KBM-7 (cell line): ENCODE measurements at regions not wholly inside any gene's neighbourhood (a gene's known extent, or its start where the extent isn't known, plus 50 kb on each side); places are given as distances from the start of the nearest gene placed in this dataset.
"Not testable (repeated sequence)": the region's sequence is repeated elsewhere in the genome, so short reads cannot be mapped to it uniquely, and the experiment has no call there.

Experiments used
- DNase-seq: peaks from one replicate; pipeline ENCODE4 v3.0.0-alpha.2; 2015
- in situ Hi-C: fragments of 300-500 bp; cut with MboI; formaldehyde crosslinking; loops from 2 replicates; pipeline ENCODE4 v1.14.3; 2020; ENCODE audit warnings: low sequenced_read_pairs, low pct_unique_long_range_greater_than_20kb, mixed read lengths

- in situ Hi-C loops, result no loop called here
- DNase-seq, result no peak
Measured at GRCh38 chr16:60541535-60541934, 1494.7 kb downstream of the CDH8 start.

- no peak for DNase-seq
- in situ Hi-C loops, result no loop called here
Measured at GRCh38 chr16:60510941-60511340, 1525.3 kb downstream of the CDH8 start.

- DNase-seq, result no peak
- in situ Hi-C loops, result no loop called here
Measured at GRCh38 chr16:60510208-60510607, 1526.0 kb downstream of the CDH8 start.

GRCh38 chr16:60491273-60491672 is 1545.0 kb downstream of the CDH8 start:
- in situ Hi-C loops, result no loop called here
- DNase-seq, result no peak

GRCh38 chr16:60485872-60486489 is 1550.3 kb downstream of the CDH8 start:
- in situ Hi-C loops, result no loop called here
- DNase-seq, result no peak

- no peak for DNase-seq
- in situ Hi-C loops, result no loop called here
Measured at GRCh38 chr16:60484901-60485300, 1551.3 kb downstream of the CDH8 start.

GRCh38 chr16:60481591-60481990 is 1554.6 kb downstream of the CDH8 start:
- DNase-seq, result no peak
- in situ Hi-C loops, result no loop called here

GRCh38 chr16:60478810-60479209 is 1557.4 kb downstream of the CDH8 start:
- DNase-seq, result no peak
- in situ Hi-C loops, result no loop called here

GRCh38 chr16:60463986-60464385 is 1572.3 kb downstream of the CDH8 start:
- in situ Hi-C loops, result no loop called here
- no peak for DNase-seq

GRCh38 chr16:60459463-60459862 is 1576.8 kb downstream of the CDH8 start:
- in situ Hi-C loops, result no loop called here
- no peak for DNase-seq

- no peak for DNase-seq
- in situ Hi-C loops, result no loop called here
Measured at GRCh38 chr16:60458255-60458654, 1578.0 kb downstream of the CDH8 start.

- no peak for DNase-seq
- in situ Hi-C loops, result no loop called here
Measured at GRCh38 chr16:60452646-60453045, 1583.6 kb downstream of the CDH8 start.

- DNase-seq, result no peak
- in situ Hi-C loops, result no loop called here
Measured at GRCh38 chr16:60438894-60439293, 1597.3 kb downstream of the CDH8 start.

GRCh38 chr16:60432472-60432871 is 1603.8 kb downstream of the CDH8 start:
- in situ Hi-C loops, result no loop called here
- no peak for DNase-seq

GRCh38 chr16:60419859-60420258 is 1616.4 kb downstream of the CDH8 start:
- in situ Hi-C loops, result no loop called here

GRCh38 chr16:60414613-60415012 is 1621.6 kb downstream of the CDH8 start:
- in situ Hi-C loops, result no loop called here
- DNase-seq, result no peak

More at GRCh38 chr16:60419859-60420258, 1616.4 kb downstream of the CDH8 start:
- DNase-seq, result no peak

GRCh38 chr16:60413969-60414368 is 1622.3 kb downstream of the CDH8 start:
- in situ Hi-C loops, result no loop called here
- no peak for DNase-seq

- in situ Hi-C loops, result no loop called here
- DNase-seq, result no peak
Measured at GRCh38 chr16:60407606-60408005, 1628.6 kb downstream of the CDH8 start.

- in situ Hi-C loops, result no loop called here
- no peak for DNase-seq
Measured at GRCh38 chr16:60407034-60407433, 1629.2 kb downstream of the CDH8 start.

- no peak for DNase-seq
- in situ Hi-C loops, result no loop called here
Measured at GRCh38 chr16:60405286-60405685, 1631.0 kb downstream of the CDH8 start.

GRCh38 chr16:60404401-60404800 is 1631.8 kb downstream of the CDH8 start:
- no peak for DNase-seq
- in situ Hi-C loops, result no loop called here

GRCh38 chr16:60402941-60403340 is 1633.3 kb downstream of the CDH8 start:
- in situ Hi-C loops, result not testable (repeated sequence)

More at GRCh38 chr16:60402941-60403340, 1633.3 kb downstream of the CDH8 start:
- DNase-seq, result not testable (repeated sequence)
